HepG2 (cell line): ENCODE measurements at regions not wholly inside any gene's neighbourhood (a gene's known extent, or its start where the extent isn't known, plus 50 kb on each side); places are given as distances from the start of the nearest gene placed in this dataset.
"Not testable (repeated sequence)": the region's sequence is repeated elsewhere in the genome, so short reads cannot be mapped to it uniquely, and the experiment has no call there.

Source experiments
- CTCF ChIP-seq: sonication (generic); formaldehyde crosslinking; IDR thresholded peaks from 2 replicates; pipeline ENCODE4 v1.5.0; 2020; ENCODE audit warnings: mild to moderate bottlenecking, missing genetic modification reagents, moderate library complexity
- GATAD1 ChIP-seq: IDR thresholded peaks from 2 replicates; pipeline ENCODE4 v1.6.1; 2016; ENCODE audit warnings: missing genetic modification reagents, missing compliant biosample characterization
- JDP2 ChIP-seq: sonication (generic); formaldehyde crosslinking; IDR thresholded peaks from 2 replicates; pipeline ENCODE4 v1.8.1; 2022; ENCODE audit warnings: missing genetic modification reagents, borderline replicate concordance
- PHF8 ChIP-seq: sonication (generic); formaldehyde crosslinking; IDR thresholded peaks from 2 replicates; pipeline ENCODE4 v1.5.0; 2020; ENCODE audit warnings: missing genetic modification reagents
- SP1 ChIP-seq, 2 experiments: fragments of 450-650 bp in 1 of 2; sonication (generic) in 1 of 2; formaldehyde crosslinking in 1 of 2; IDR thresholded peaks; 2 replicates each; pipeline versions ENCODE4 v1.4.0 to v1.6.1; 2016 to 2020; ENCODE audit warnings: missing genetic modification reagents in 1 of 2
- TRIM24 ChIP-seq: sonication (generic); formaldehyde crosslinking; IDR thresholded peaks from 2 replicates; pipeline ENCODE4 v1.8.0; 2022; ENCODE audit warnings: mild to moderate bottlenecking, missing genetic modification reagents
- TF ChIP-seq, protein P1 (sequence below): IDR thresholded peaks from 2 replicates; pipeline ENCODE4 v1.6.1; 2012; ENCODE audit warnings: low read depth, low read length, improper control_type of control experiment

GRCh38 chr12:31174293-31174692, 100.6 kb downstream of the DDX11 start:
- not testable (repeated sequence) for TF ChIP-seq SP1 (IDR thresholded peaks at IDR 0.05); SP1 (CRISPR knock-in tag; IDR thresholded peaks at IDR 0.05); TRIM24; CTCF (CRISPR knock-in tag); GATAD1; JDP2 (CRISPR knock-in tag); PHF8 (CRISPR knock-in tag)
- TF ChIP-seq, protein P1, sequence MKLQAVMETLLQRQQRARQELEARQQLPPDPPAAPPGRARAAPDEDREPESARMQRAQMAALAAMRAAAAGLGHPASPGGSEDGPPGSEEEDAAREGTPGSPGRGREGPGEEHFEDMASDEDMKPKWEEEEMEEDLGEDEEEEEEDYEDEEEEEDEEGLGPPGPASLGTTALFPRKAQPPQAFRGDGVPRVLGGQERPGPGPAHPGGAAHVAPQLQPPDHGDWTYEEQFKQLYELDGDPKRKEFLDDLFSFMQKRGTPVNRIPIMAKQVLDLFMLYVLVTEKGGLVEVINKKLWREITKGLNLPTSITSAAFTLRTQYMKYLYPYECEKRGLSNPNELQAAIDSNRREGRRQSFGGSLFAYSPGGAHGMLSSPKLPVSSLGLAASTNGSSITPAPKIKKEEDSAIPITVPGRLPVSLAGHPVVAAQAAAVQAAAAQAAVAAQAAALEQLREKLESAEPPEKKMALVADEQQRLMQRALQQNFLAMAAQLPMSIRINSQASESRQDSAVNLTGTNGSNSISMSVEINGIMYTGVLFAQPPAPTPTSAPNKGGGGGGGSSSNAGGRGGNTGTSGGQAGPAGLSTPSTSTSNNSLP: not testable (repeated sequence)
